ENCODE measurements at regions not wholly inside any gene's neighbourhood (a gene's known extent, or its start where the extent isn't known, plus 50 kb on each side); places are given as distances from the start of the nearest gene placed in this dataset.

DNA sequence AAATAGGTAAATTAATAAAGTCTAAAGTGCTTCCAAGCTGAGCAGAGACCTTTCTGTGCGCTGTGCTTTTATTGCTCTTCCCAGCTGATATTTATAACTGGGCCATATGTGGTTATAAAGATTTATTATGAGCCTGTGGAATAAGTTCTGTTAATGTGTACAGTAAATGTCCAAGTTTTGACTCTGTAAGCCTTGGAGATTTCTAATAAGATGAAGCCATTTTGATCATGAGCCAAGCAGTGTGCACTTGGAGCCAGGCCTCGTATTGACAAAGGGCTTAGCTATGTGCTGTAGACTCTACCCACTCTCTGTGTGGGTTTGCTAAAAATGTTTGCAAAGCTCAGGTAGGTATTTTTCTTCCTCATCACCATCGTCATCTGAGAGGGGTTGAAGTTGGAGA, 361.1 kb downstream of the FOXA2 start:
- POLR2A ChIA-PET = no interaction called here
- no peaks in the 10 kb centered on the region for H4K20me1 ChIP-seq (ENCODE audit: insufficient read depth, low read length)
- peaks cover 0 to 34% of the 10 kb centered on the region in 2 experiments; a peak in 3 of 5 replicates for H3K27me3 ChIP-seq (ENCODE audit: control insufficient read depth in 1 of 2, insufficient read depth in 2 of 2, low read length in 2 of 2)

More for the DNA sequence above, 361.1 kb downstream of the FOXA2 start:
- Histone ChIP-seq H3K9ac (ENCODE audit: insufficient read depth, low read depth, low read length) (no peak overlapping the region), H3K4me1 (ENCODE audit: insufficient read depth, low read length) (no peaks in the 10 kb centered on the region), H2AFZ (ENCODE audit: low read length) (no peak overlapping the region), H3K4me2 (ENCODE audit: low read depth, low read length) (no peak overlapping the region), H3K36me3 (replicated peaks in 1 of 2; ENCODE audit: control insufficient read depth in 1 of 2, insufficient read depth in 2 of 2, low read length in 2 of 2) (no peaks in the 10 kb centered on the region), H3K27ac (ENCODE audit: extremely low read length, insufficient read depth, low read length) (no peak overlapping the region), H3K9me3 (ENCODE audit: low read length) (no peaks in the 10 kb centered on the region), H3K4me3 (replicated peaks in 1 of 3; ENCODE audit: insufficient read depth in 1 of 3, low read depth in 2 of 3, low read length in 3 of 3) (no peak overlapping the region), H3K79me2 (ENCODE audit: insufficient read depth, low read length) (no peaks in the 10 kb centered on the region)
- 6% methylated on average over 3 of the region's 3 CpGs for WGBS (ENCODE audit: low lambda C conversion rate)
- in situ Hi-C loops (cut with HindIII; ENCODE audit: extremely low pct_ligation_motif_present, low pct_unique_long_range_greater_than_20kb) (no loop called here), intact Hi-C loops (cut with micrococcal nuclease; ENCODE audit: unreplicated experiment) (no loop called here)
- TF ChIP-seq, protein P1, sequence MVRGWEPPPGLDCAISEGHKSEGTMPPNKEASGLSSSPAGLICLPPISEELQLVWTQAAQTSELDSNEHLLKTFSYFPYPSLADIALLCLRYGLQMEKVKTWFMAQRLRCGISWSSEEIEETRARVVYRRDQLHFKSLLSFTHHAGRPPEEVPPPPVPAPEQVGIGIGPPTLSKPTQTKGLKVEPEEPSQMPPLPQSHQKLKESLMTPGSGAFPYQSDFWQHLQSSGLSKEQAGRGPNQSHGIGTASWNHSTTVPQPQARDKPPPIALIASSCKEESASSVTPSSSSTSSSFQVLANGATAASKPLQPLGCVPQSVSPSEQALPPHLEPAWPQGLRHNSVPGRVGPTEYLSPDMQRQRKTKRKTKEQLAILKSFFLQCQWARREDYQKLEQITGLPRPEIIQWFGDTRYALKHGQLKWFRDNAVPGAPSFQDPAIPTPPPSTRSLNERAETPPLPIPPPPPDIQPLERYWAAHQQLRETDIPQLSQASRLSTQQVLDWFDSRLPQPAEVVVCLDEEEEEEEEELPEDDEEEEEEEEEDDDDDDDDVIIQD (CRISPR knock-in tag; IDR thresholded peaks at IDR 0.05; ENCODE audit: low read depth) = no peak
- TF ChIP-seq, protein P2, sequence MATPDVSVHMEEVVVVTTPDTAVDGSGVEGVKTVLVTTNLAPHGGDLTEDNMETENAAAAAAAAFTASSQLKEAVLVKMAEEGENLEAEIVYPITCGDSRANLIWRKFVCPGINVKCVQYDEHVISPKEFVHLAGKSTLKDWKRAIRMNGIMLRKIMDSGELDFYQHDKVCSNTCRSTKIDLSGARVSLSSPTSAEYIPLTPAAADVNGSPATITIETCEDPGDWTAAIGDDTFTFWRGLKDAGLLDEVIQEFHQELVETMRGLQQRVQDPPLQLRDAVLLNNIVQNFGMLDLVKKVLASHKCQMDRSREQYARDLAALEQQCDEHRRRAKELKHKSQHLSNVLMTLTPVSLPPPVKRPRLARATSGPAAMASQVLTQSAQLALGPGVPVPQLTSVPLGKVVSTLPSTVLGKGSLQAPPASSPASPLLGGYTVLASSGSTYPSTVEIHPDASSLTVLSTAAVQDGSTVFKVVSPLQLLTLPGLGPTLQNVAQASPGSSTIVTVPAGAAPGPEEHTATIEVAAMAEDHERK (CRISPR knock-in tag; IDR thresholded peaks at IDR 0.05; ENCODE audit: low read depth) = no peak
- TF ChIP-seq, protein P3, sequence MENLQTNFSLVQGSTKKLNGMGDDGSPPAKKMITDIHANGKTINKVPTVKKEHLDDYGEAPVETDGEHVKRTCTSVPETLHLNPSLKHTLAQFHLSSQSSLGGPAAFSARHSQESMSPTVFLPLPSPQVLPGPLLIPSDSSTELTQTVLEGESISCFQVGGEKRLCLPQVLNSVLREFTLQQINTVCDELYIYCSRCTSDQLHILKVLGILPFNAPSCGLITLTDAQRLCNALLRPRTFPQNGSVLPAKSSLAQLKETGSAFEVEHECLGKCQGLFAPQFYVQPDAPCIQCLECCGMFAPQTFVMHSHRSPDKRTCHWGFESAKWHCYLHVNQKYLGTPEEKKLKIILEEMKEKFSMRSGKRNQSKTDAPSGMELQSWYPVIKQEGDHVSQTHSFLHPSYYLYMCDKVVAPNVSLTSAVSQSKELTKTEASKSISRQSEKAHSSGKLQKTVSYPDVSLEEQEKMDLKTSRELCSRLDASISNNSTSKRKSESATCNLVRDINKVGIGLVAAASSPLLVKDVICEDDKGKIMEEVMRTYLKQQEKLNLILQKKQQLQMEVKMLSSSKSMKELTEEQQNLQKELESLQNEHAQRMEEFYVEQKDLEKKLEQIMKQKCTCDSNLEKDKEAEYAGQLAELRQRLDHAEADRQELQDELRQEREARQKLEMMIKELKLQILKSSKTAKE (CRISPR knock-in tag; IDR thresholded peaks at IDR 0.05; ENCODE audit: borderline replicate concordance) = no peak
- TF ChIP-seq RBAK (CRISPR knock-in tag; IDR thresholded peaks at IDR 0.05) (no peak), DR1 (CRISPR knock-in tag; IDR thresholded peaks at IDR 0.05) (no peak), GATA4 (IDR thresholded peaks at IDR 0.05; ENCODE audit: borderline replicate concordance, low read depth) (no peak), ATF7-NPFF (CRISPR knock-in tag; IDR thresholded peaks at IDR 0.05; ENCODE audit: low read depth) (no peak), XRCC5 (optimal IDR thresholded peaks at IDR 0.05; ENCODE audit: low read length) (no peak), ZNF772 (CRISPR knock-in tag; IDR thresholded peaks at IDR 0.05) (no peak), NR2F6 (IDR thresholded peaks at IDR 0.05) (no peak), NR2F6 (CRISPR knock-in tag; IDR thresholded peaks at IDR 0.05) (no peak), ZNF343 (CRISPR knock-in tag; IDR thresholded peaks at IDR 0.05) (no peak), ZNF484 (CRISPR knock-in tag; IDR thresholded peaks at IDR 0.05; ENCODE audit: borderline replicate concordance, low read depth) (no peak), ZNF232 (CRISPR knock-in tag; IDR thresholded peaks at IDR 0.05; ENCODE audit: borderline replicate concordance) (no peak), ZBTB20 (CRISPR knock-in tag; IDR thresholded peaks at IDR 0.05; ENCODE audit: borderline replicate concordance, low read depth) (no peak)
- TF ChIP-seq, protein P4, sequence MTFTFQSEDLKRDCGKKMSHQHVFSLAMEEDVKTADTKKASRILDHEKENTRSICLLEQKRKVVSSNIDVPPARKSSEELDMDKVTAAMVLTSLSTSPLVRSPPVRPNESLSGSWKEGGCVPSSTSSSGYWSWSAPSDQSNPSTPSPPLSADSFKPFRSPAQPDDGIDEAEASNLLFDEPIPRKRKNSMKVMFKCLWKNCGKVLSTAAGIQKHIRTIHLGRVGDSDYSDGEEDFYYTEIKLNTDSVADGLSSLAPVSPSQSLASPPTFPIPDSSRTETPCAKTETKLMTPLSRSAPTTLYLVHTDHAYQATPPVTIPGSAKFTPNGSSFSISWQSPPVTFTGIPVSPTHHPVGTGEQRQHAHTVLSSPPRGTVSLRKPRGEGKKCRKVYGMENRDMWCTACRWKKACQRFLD (CRISPR knock-in tag; IDR thresholded peaks at IDR 0.05; ENCODE audit: borderline replicate concordance) = no peak
- ATAC-seq (no peak), FAIRE-seq (no peak), DNase-seq (ENCODE audit: low spot score) (no peak)
- BruUV-seq (replicated peaks) = no TSS peak
- CTCF ChIA-PET (ENCODE audit: low intra/inter-chr PET ratio, low total read pairs) = no interaction called here

Data from HepG2 (cell line).